Tibial nerve (tissue), 4 donors: ENCODE measurements at regions not wholly inside any gene's neighbourhood (a gene's known extent, or its start where the extent isn't known, plus 50 kb on each side); places are given as distances from the start of the nearest gene placed in this dataset.

Experiments
- DNase-seq, 2 donors: peaks; one replicate each; pipeline ENCODE4 v3.0.0-alpha.2; 2019; ENCODE audit warnings: low spot score in 2 of 2
- H3K27ac ChIP-seq, 4 donors: fragments of 200-600 bp; sonication (generic) in 3 of 4; one replicate each; pipeline ENCODE4 v1.5.1; 2017 to 2019; ENCODE audit warnings: mild to moderate bottlenecking in 1 of 4
- H3K27me3 ChIP-seq, 2 donors: fragments of 200-600 bp; sonication (generic) in 1 of 2; one replicate each; pipeline versions ENCODE4 v1.5.1 to v1.6.0; 2017 to 2019
- H3K36me3 ChIP-seq, 3 donors: fragments of 200-600 bp; sonication (generic); one replicate each; pipeline ENCODE4 v1.5.1; 2018 to 2019
- H3K4me1 ChIP-seq, 4 donors: fragments of 200-600 bp; sonication (generic) in 3 of 4; one replicate each; pipeline ENCODE4 v1.5.1; 2017 to 2019
- H3K4me3 ChIP-seq, 4 donors: fragments of 200-600 bp; sonication (generic) in 3 of 4; one replicate each; pipeline ENCODE4 v1.5.1; 2017 to 2019; ENCODE audit warnings: mild to moderate bottlenecking in 1 of 4, moderate library complexity in 1 of 4
- H3K9me3 ChIP-seq, 4 donors: fragments of 200-600 bp; sonication (generic) in 3 of 4; one replicate each; pipeline ENCODE4 v1.5.1; 2017 to 2019
- CTCF ChIP-seq, 5 experiments: fragments of 200-600 bp in 3 of 5; fragments of 450-650 bp in 2 of 5; sonication (generic) in 3 of 5; IDR thresholded peaks; one replicate each; pipeline ENCODE4 v1.5.1; 2016 to 2019; ENCODE audit warnings: antibody characterized with exemption in 5 of 5, mild to moderate bottlenecking in 3 of 5, moderate library complexity in 2 of 5
- EP300 ChIP-seq, 2 donors: sonication (generic); formaldehyde crosslinking; IDR thresholded peaks; one replicate each; pipeline ENCODE4 v1.6.1; 2017; ENCODE audit warnings: antibody characterized with exemption in 2 of 2, mild to moderate bottlenecking in 1 of 2
- POLR2A ChIP-seq, 2 donors: fragments of 450-650 bp; IDR thresholded peaks; one replicate each; pipeline ENCODE4 v1.6.1; 2017; ENCODE audit warnings: antibody characterized with exemption in 2 of 2, mild to moderate bottlenecking in 2 of 2, moderate library complexity in 2 of 2
- WGBS, 2 donors: methylation state at CpG; one replicate each; pipeline ENCODE4 v1.1.5; 2018; 5-methylcytosine and 5-hydroxymethylcytosine counted together

GRCh38 chr4:158322109-158322508 lies 111.8 kb downstream of the TMEM144 start:
- DNase-seq = no peak
- TF ChIP-seq POLR2A (IDR thresholded peaks at IDR 0.05) (no peak), CTCF (IDR thresholded peaks at IDR 0.05) (no peak), EP300 (IDR thresholded peaks at IDR 0.05) (no peak)
- H3K36me3 ChIP-seq = no peaks in the 10 kb centered on the region
- H3K4me1 ChIP-seq = no peaks in the 10 kb centered on the region
- no peak overlapping the region for H3K27ac ChIP-seq
- no peaks in the 10 kb centered on the region for H3K9me3 ChIP-seq
- WGBS, 2 donors = 78 to 82% methylated on average over 1 of the region's 1 CpG
- no peak overlapping the region for H3K4me3 ChIP-seq
- H3K27me3 ChIP-seq = no peaks in the 10 kb centered on the region

- Histone ChIP-seq H3K27me3 (no peaks in the 10 kb centered on the region), H3K36me3 (no peaks in the 10 kb centered on the region), H3K4me1 (no peaks in the 10 kb centered on the region), H3K4me3 (no peak overlapping the region), H3K9me3 (no peaks in the 10 kb centered on the region), H3K27ac (no peak overlapping the region)
- no peak for DNase-seq
- TF ChIP-seq CTCF (IDR thresholded peaks at IDR 0.05) (no peak), POLR2A (IDR thresholded peaks at IDR 0.05) (no peak), EP300 (IDR thresholded peaks at IDR 0.05) (no peak)
- 49 to 55% methylated on average over 5 of the region's 5 CpGs for WGBS, 2 donors
These were observed 117.2 kb downstream of the TMEM144 start for GRCh38 chr4:158327525-158327924.

GRCh38 chr4:158331863-158332262 lies 121.6 kb downstream of the TMEM144 start:
- Histone ChIP-seq H3K4me3 (no peak overlapping the region), H3K27me3 (no peaks in the 10 kb centered on the region), H3K27ac (no peak overlapping the region), H3K4me1 (no peaks in the 10 kb centered on the region), H3K9me3 (no peaks in the 10 kb centered on the region), H3K36me3 (no peaks in the 10 kb centered on the region)
- TF ChIP-seq POLR2A (IDR thresholded peaks at IDR 0.05) = no peak
- TF ChIP-seq EP300 (IDR thresholded peaks at IDR 0.05) = no peak
- no peak for TF ChIP-seq CTCF (IDR thresholded peaks at IDR 0.05)
- no peak for DNase-seq

GRCh38 chr4:158333820-158334219 lies 123.5 kb downstream of the TMEM144 start:
- H3K4me1 ChIP-seq = no peaks in the 10 kb centered on the region
- H3K27me3 ChIP-seq = no peaks in the 10 kb centered on the region
- no peaks in the 10 kb centered on the region for H3K36me3 ChIP-seq
- no peak for TF ChIP-seq CTCF (IDR thresholded peaks at IDR 0.05)
- no peak for TF ChIP-seq POLR2A (IDR thresholded peaks at IDR 0.05)
- no peak for TF ChIP-seq EP300 (IDR thresholded peaks at IDR 0.05)
- no peak for DNase-seq
- WGBS, 2 donors = 80 to 92% methylated on average over 3 of the region's 3 CpGs
- no peaks in the 10 kb centered on the region for H3K9me3 ChIP-seq
- no peak overlapping the region for H3K27ac ChIP-seq
- H3K4me3 ChIP-seq = no peak overlapping the region

- no peak overlapping the region for H3K4me3 ChIP-seq
- H3K4me1 ChIP-seq = no peaks in the 10 kb centered on the region
- H3K9me3 ChIP-seq = no peaks in the 10 kb centered on the region
- DNase-seq = no peak
- H3K27ac ChIP-seq = no peak overlapping the region
- WGBS, 2 donors = 66 to 78% methylated on average over 1 of the region's 1 CpG
- H3K36me3 ChIP-seq = no peaks in the 10 kb centered on the region
- H3K27me3 ChIP-seq = no peaks in the 10 kb centered on the region
- TF ChIP-seq POLR2A (IDR thresholded peaks at IDR 0.05) = no peak
- TF ChIP-seq CTCF (IDR thresholded peaks at IDR 0.05) = no peak
- TF ChIP-seq EP300 (IDR thresholded peaks at IDR 0.05) = no peak
These were observed 131.6 kb downstream of the TMEM144 start for GRCh38 chr4:158341896-158342295.
